ENCODE measurements at regions not wholly inside any gene's neighbourhood (a gene's known extent, or its start where the extent isn't known, plus 50 kb on each side); places are given as distances from the start of the nearest gene placed in this dataset.
A peak's percentile ranks its signal among the peaks of the same experiment; 100 is the strongest.

DNA sequence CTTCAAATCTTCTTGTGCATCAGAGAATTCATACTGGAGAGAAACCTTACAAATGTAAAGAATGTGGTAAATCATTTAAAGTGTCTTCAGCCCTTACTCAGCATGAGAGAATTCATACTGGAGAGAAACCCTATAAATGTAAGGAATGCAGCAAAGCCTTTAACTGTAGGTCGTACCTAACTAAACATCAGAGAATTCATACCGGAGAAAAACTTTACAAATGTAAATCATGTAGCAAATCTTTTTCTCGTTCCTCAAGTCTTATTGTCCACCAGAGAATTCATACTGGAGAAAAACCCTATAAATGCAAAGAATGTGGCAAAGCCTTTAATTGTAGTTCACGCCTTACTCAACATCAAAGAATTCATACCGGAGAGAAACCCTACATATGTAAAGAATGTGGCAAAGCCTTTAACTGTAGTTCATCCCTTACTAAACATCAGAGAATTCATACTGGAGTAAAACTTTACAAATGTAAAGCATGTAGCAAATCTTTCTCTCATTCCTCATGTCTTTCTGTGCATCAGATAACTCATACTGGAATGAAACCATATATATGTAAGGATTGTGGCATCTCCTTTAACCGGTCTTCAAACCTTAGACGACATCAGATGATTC lies 118.5 kb upstream of the ZNF267 start:
- TF ChIP-seq, protein P1, sequence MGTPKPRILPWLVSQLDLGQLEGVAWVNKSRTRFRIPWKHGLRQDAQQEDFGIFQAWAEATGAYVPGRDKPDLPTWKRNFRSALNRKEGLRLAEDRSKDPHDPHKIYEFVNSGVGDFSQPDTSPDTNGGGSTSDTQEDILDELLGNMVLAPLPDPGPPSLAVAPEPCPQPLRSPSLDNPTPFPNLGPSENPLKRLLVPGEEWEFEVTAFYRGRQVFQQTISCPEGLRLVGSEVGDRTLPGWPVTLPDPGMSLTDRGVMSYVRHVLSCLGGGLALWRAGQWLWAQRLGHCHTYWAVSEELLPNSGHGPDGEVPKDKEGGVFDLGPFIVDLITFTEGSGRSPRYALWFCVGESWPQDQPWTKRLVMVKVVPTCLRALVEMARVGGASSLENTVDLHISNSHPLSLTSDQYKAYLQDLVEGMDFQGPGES (IDR thresholded peaks at IDR 0.05): no peak
- TF ChIP-seq KLF5 (IDR thresholded peaks at IDR 0.05; ENCODE audit: partially characterized antibody): peak; percentile 93
- peak; percentile 89 for TF ChIP-seq ZNF274 (IDR thresholded peaks at IDR 0.05; ENCODE audit: insufficient read depth, insufficient read length)
- ATAC-seq (no peak), DNase-seq (ENCODE audit: low read depth, low spot score) (no peak), FAIRE-seq (no peak)
- CTCF ChIA-PET: no interaction called here
- POLR2A ChIA-PET: no interaction called here
- no peak overlapping the region for H2AFZ ChIP-seq (ENCODE audit: control insufficient read depth, low read depth, low read length)
- H3K27ac ChIP-seq (ENCODE audit: control insufficient read depth, insufficient read depth): no peak overlapping the region
- 83% methylated on average over 7 of the region's 7 CpGs for WGBS (ENCODE audit: insufficient coverage, insufficient replicate concordance, low lambda C conversion rate, missing lambda C conversion rate)
- no peaks in the 10 kb centered on the region for H3K79me2 ChIP-seq (ENCODE audit: control insufficient read depth, insufficient read depth, low read length)
- BruUV-seq (replicated peaks): no TSS peak
- RAD21 ChIA-PET (ENCODE audit: unreplicated experiment): no interaction called here
- H3K4me3 ChIP-seq: no peak overlapping the region
- H3K36me3 ChIP-seq (ENCODE audit: control insufficient read depth in 2 of 2, insufficient read depth in 2 of 2, low read length in 1 of 2): peaks cover 0 to 5% of the 10 kb centered on the region in 2 experiments; a peak in 2 of 4 replicates
- H4K20me1 ChIP-seq (ENCODE audit: control insufficient read depth, insufficient read depth): no peaks in the 10 kb centered on the region
- H3K4me2 ChIP-seq (ENCODE audit: control insufficient read depth, insufficient read depth): no peak overlapping the region
- intact Hi-C loops (cut with micrococcal nuclease; ENCODE audit: unreplicated experiment) (no loop called here), in situ Hi-C loops (cut with MboI) (no loop called here)
- no peak overlapping the region for H3K9ac ChIP-seq (ENCODE audit: control insufficient read depth, insufficient read depth, low read length)
- H3K9me3 ChIP-seq (replicated peaks; ENCODE audit: control insufficient read depth, insufficient read depth, low read length): peaks cover 31% of the 10 kb centered on the region
- H3K27me3 ChIP-seq (replicated peaks in 1 of 2; ENCODE audit: control insufficient read depth in 2 of 2, insufficient read depth in 2 of 2, low read length in 1 of 2): no peaks in the 10 kb centered on the region
- SMC1A ChIA-PET (ENCODE audit: uncharacterized antibody, unreplicated experiment): no interaction called here
- H3K4me1 ChIP-seq (ENCODE audit: control insufficient read depth, insufficient read depth, low read length): no peaks in the 10 kb centered on the region

DNA sequence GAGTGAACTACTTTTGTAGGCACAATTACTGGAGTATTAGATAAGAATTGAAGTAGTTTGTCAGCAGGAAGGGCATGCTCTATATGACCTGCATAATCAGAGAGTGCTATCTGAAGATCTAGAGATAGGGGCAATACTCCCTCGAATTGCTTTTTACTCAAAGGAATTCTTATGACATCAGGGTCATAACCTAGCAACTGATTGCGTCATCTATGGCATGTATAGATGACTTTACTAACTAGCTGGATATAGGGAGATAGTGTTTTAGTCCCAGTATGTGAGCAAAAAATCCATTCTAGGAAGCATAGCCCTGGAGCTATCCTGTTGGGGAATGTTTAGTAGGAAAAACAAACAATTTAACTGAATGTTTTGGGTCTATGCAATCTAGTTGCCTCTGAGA lies 109.5 kb upstream of the ZNF267 start:
- intact Hi-C loops (cut with micrococcal nuclease; ENCODE audit: unreplicated experiment): no loop called here
- no peak for FAIRE-seq
- SMC1A ChIA-PET (ENCODE audit: uncharacterized antibody, unreplicated experiment): no interaction called here
- TF ChIP-seq, protein P2, sequence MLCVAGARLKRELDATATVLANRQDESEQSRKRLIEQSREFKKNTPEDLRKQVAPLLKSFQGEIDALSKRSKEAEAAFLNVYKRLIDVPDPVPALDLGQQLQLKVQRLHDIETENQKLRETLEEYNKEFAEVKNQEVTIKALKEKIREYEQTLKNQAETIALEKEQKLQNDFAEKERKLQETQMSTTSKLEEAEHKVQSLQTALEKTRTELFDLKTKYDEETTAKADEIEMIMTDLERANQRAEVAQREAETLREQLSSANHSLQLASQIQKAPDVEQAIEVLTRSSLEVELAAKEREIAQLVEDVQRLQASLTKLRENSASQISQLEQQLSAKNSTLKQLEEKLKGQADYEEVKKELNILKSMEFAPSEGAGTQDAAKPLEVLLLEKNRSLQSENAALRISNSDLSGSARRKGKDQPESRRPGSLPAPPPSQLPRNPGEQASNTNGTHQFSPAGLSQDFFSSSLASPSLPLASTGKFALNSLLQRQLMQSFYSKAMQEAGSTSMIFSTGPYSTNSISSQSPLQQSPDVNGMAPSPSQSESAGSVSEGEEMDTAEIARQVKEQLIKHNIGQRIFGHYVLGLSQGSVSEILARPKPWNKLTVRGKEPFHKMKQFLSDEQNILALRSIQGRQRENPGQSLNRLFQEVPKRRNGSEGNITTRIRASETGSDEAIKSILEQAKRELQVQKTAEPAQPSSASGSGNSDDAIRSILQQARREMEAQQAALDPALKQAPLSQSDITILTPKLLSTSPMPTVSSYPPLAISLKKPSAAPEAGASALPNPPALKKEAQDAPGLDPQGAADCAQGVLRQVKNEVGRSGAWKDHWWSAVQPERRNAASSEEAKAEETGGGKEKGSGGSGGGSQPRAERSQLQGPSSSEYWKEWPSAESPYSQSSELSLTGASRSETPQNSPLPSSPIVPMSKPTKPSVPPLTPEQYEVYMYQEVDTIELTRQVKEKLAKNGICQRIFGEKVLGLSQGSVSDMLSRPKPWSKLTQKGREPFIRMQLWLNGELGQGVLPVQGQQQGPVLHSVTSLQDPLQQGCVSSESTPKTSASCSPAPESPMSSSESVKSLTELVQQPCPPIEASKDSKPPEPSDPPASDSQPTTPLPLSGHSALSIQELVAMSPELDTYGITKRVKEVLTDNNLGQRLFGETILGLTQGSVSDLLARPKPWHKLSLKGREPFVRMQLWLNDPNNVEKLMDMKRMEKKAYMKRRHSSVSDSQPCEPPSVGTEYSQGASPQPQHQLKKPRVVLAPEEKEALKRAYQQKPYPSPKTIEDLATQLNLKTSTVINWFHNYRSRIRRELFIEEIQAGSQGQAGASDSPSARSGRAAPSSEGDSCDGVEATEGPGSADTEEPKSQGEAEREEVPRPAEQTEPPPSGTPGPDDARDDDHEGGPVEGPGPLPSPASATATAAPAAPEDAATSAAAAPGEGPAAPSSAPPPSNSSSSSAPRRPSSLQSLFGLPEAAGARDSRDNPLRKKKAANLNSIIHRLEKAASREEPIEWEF (IDR thresholded peaks at IDR 0.05; ENCODE audit: insufficient replicate concordance, low read depth, low read length): no peak
- TF ChIP-seq, protein P3, sequence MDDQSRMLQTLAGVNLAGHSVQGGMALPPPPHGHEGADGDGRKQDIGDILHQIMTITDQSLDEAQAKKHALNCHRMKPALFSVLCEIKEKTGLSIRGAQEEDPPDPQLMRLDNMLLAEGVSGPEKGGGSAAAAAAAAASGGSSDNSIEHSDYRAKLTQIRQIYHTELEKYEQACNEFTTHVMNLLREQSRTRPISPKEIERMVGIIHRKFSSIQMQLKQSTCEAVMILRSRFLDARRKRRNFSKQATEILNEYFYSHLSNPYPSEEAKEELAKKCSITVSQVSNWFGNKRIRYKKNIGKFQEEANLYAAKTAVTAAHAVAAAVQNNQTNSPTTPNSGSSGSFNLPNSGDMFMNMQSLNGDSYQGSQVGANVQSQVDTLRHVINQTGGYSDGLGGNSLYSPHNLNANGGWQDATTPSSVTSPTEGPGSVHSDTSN (IDR thresholded peaks at IDR 0.05; ENCODE audit: insufficient replicate concordance, low read depth, low read length): no peak
- TF ChIP-seq SPI1 (IDR thresholded peaks at IDR 0.05; ENCODE audit: borderline replicate concordance, insufficient read depth, low read depth, low read length) (no peak), RBBP5 (conservative IDR thresholded peaks at IDR 0.05) (no peak)
- TF ChIP-seq, protein P4, sequence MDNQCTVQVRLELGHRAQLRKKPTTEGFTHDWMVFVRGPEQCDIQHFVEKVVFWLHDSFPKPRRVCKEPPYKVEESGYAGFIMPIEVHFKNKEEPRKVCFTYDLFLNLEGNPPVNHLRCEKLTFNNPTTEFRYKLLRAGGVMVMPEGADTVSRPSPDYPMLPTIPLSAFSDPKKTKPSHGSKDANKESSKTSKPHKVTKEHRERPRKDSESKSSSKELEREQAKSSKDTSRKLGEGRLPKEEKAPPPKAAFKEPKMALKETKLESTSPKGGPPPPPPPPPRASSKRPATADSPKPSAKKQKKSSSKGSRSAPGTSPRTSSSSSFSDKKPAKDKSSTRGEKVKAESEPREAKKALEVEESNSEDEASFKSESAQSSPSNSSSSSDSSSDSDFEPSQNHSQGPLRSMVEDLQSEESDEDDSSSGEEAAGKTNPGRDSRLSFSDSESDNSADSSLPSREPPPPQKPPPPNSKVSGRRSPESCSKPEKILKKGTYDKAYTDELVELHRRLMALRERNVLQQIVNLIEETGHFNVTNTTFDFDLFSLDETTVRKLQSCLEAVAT (IDR thresholded peaks at IDR 0.05): no peak

More for the DNA sequence above, 109.5 kb upstream of the ZNF267 start:
- Histone ChIP-seq H2AFZ (ENCODE audit: control insufficient read depth, low read depth, low read length) (no peak overlapping the region), H4K20me1 (ENCODE audit: control insufficient read depth, insufficient read depth) (no peaks in the 10 kb centered on the region), H3K36me3 (ENCODE audit: control insufficient read depth in 2 of 2, insufficient read depth in 2 of 2, low read length in 1 of 2) (no peaks in the 10 kb centered on the region), H3K9ac (ENCODE audit: control insufficient read depth, insufficient read depth, low read length) (no peak overlapping the region), H3K27ac (ENCODE audit: control insufficient read depth, insufficient read depth) (no peak overlapping the region), H3K9me3 (replicated peaks; ENCODE audit: control insufficient read depth, insufficient read depth, low read length) (peaks cover 4% of the 10 kb centered on the region; the same call in 2 of the 3 replicates), H3K4me3 (no peak overlapping the region), H3K79me2 (ENCODE audit: control insufficient read depth, insufficient read depth, low read length) (no peaks in the 10 kb centered on the region), H3K4me2 (ENCODE audit: control insufficient read depth, insufficient read depth) (no peak overlapping the region), H3K27me3 (replicated peaks in 1 of 2; ENCODE audit: control insufficient read depth in 2 of 2, insufficient read depth in 2 of 2, low read length in 1 of 2) (no peaks in the 10 kb centered on the region), H3K4me1 (ENCODE audit: control insufficient read depth, insufficient read depth, low read length) (no peaks in the 10 kb centered on the region)
- ChIA-PET CTCF (no interaction called here), POLR2A (no interaction called here), RAD21 (ENCODE audit: unreplicated experiment) (no interaction called here)
- no TSS peak for BruUV-seq (replicated peaks)
- in situ Hi-C loops (cut with MboI): no loop called here
- WGBS (ENCODE audit: insufficient coverage, insufficient replicate concordance, low lambda C conversion rate, missing lambda C conversion rate): 100% methylated on average over 2 of the region's 2 CpGs
- DNase-seq (ENCODE audit: low read depth, low spot score): no peak
- ATAC-seq: no peak

All from GM12878 (cell line).